ENCODE measurements at regions not wholly inside any gene's neighbourhood (a gene's known extent, or its start where the extent isn't known, plus 50 kb on each side); places are given as distances from the start of the nearest gene placed in this dataset.

- DNase-seq (ENCODE audit: low spot score in 2 of 2) = peak in 1 of 2 donors; percentile 76
- H3K36me3 ChIP-seq = no peaks in the 10 kb centered on the region
- no peak overlapping the region for H3K27ac ChIP-seq
- 81% methylated on average over 6 of the region's 13 CpGs for WGBS
- H3K4me1 ChIP-seq = peaks cover 42% of the 10 kb centered on the region
- TF ChIP-seq POLR2A (IDR thresholded peaks at IDR 0.05) (no peak), EP300 (IDR thresholded peaks at IDR 0.05) (no peak), POLR2AphosphoS5 (IDR thresholded peaks at IDR 0.05) (no peak), CTCF (IDR thresholded peaks at IDR 0.05) (no peak)
- no peaks in the 10 kb centered on the region for H3K27me3 ChIP-seq
- H3K4me3 ChIP-seq = no peak overlapping the region
- H3K9me3 ChIP-seq = no peaks in the 10 kb centered on the region
These were observed 268.0 kb downstream of the CYP26B1 start for GRCh38 chr2:71879509-71880184.

- WGBS = 74% methylated on average over 10 of the region's 13 CpGs
- H3K27me3 ChIP-seq = no peaks in the 10 kb centered on the region
- TF ChIP-seq CTCF (IDR thresholded peaks at IDR 0.05) (no peak), POLR2A (IDR thresholded peaks at IDR 0.05) (no peak), POLR2AphosphoS5 (IDR thresholded peaks at IDR 0.05) (no peak), EP300 (IDR thresholded peaks at IDR 0.05) (no peak)
- no peak overlapping the region for H3K4me3 ChIP-seq
- H3K9me3 ChIP-seq = no peaks in the 10 kb centered on the region
- no peaks in the 10 kb centered on the region for H3K36me3 ChIP-seq
- no peak overlapping the region for H3K27ac ChIP-seq
- peak in 1 of 2 donors; percentile 63 for DNase-seq (ENCODE audit: low spot score in 2 of 2)
- peaks cover 39% of the 10 kb centered on the region for H3K4me1 ChIP-seq
These were observed 268.8 kb downstream of the CYP26B1 start for GRCh38 chr2:71878626-71879508.

GRCh38 chr2:71877636-71878035 is 270.0 kb downstream of the CYP26B1 start:
- no peaks in the 10 kb centered on the region for H3K36me3 ChIP-seq
- 91% methylated on average over 5 of the region's 5 CpGs for WGBS
- DNase-seq (ENCODE audit: low spot score in 2 of 2) = peak in 1 of 2 donors; percentile 20
- no peak overlapping the region for H3K4me3 ChIP-seq
- H3K9me3 ChIP-seq = no peaks in the 10 kb centered on the region
- TF ChIP-seq EP300 (IDR thresholded peaks at IDR 0.05) (no peak), CTCF (IDR thresholded peaks at IDR 0.05) (no peak), POLR2AphosphoS5 (IDR thresholded peaks at IDR 0.05) (no peak), POLR2A (IDR thresholded peaks at IDR 0.05) (no peak)
- peaks cover 26% of the 10 kb centered on the region for H3K4me1 ChIP-seq
- H3K27me3 ChIP-seq = no peaks in the 10 kb centered on the region
- no peak overlapping the region for H3K27ac ChIP-seq

- TF ChIP-seq POLR2A (IDR thresholded peaks at IDR 0.05) (no peak), POLR2AphosphoS5 (IDR thresholded peaks at IDR 0.05) (no peak), CTCF (IDR thresholded peaks at IDR 0.05) (no peak), EP300 (IDR thresholded peaks at IDR 0.05) (no peak)
- 86% methylated on average over 6 of the region's 6 CpGs for WGBS
- no peak for DNase-seq (ENCODE audit: low spot score in 2 of 2)
These were observed 270.9 kb downstream of the CYP26B1 start for GRCh38 chr2:71876542-71877451.

More at GRCh38 chr2:71876542-71877451, 270.9 kb downstream of the CYP26B1 start:
- Histone ChIP-seq H3K36me3 (no peaks in the 10 kb centered on the region), H3K27me3 (no peaks in the 10 kb centered on the region), H3K27ac (no peak overlapping the region), H3K9me3 (no peaks in the 10 kb centered on the region), H3K4me1 (peaks cover 24% of the 10 kb centered on the region), H3K4me3 (no peak overlapping the region)
